ENCODE measurements at regions not wholly inside any gene's neighbourhood (a gene's known extent, or its start where the extent isn't known, plus 50 kb on each side); places are given as distances from the start of the nearest gene placed in this dataset.

GRCh38 chr11:50214376-50214775, 181.7 kb downstream of the OR4C45 start:
- Histone ChIP-seq H3K9ac (ENCODE audit: extremely low read depth, insufficient read length, low read length) (no peak overlapping the region), H3K4ac (ENCODE audit: low read depth, low read length) (no peak overlapping the region), H2BK20ac (ENCODE audit: low read depth, low read length, poor library complexity, severe bottlenecking) (no peak overlapping the region), H3K18ac (ENCODE audit: insufficient read length, low read depth, low read length) (no peak overlapping the region), H2AFZ (ENCODE audit: low read length) (no peak overlapping the region), H4K91ac (ENCODE audit: insufficient read length, low read depth, low read length) (no peak overlapping the region), H3K4me1 (ENCODE audit: insufficient read depth, low read length) (no peaks in the 10 kb centered on the region), H2AK5ac (ENCODE audit: insufficient read length, low read length) (no peak overlapping the region), H4K20me1 (ENCODE audit: control insufficient read depth, insufficient read depth, insufficient read length) (no peaks in the 10 kb centered on the region), H3K9me3 (ENCODE audit: control insufficient read depth, low read depth, low read length) (peaks cover 84% of the 10 kb centered on the region), H4K5ac (ENCODE audit: insufficient read length, low read depth, low read length) (no peak overlapping the region), H2BK15ac (ENCODE audit: low read depth, low read length) (no peak overlapping the region), H3K4me2 (ENCODE audit: insufficient read depth, insufficient read length, low read length) (no peak overlapping the region), H3K27me3 (ENCODE audit: insufficient read depth, low read length) (no peaks in the 10 kb centered on the region), H3K79me1 (ENCODE audit: insufficient read depth, low read depth, low read length, poor library complexity, severe bottlenecking) (no peaks in the 10 kb centered on the region), H3K14ac (ENCODE audit: insufficient read depth, low read length) (no peak overlapping the region), H2BK5ac (ENCODE audit: insufficient read length, low read length) (no peak overlapping the region), H4K8ac (replicated peaks; ENCODE audit: insufficient read length, low read depth, low read length) (no peak overlapping the region), H3K27ac (ENCODE audit: insufficient read length, low read depth, low read length) (no peak overlapping the region), H3K56ac (ENCODE audit: insufficient read length, low read depth, low read length) (no peak overlapping the region), H3K79me2 (ENCODE audit: insufficient read depth, low read length) (no peaks in the 10 kb centered on the region), H3T11ph (ENCODE audit: low read length) (no peak overlapping the region), H2BK120ac (ENCODE audit: low read depth, low read length, poor library complexity, severe bottlenecking) (no peak overlapping the region), H2BK12ac (ENCODE audit: insufficient read length, low read depth, low read length) (no peak overlapping the region), H3K23me2 (ENCODE audit: insufficient read length, low read depth, low read length, poor library complexity, severe bottlenecking) (no peaks in the 10 kb centered on the region), H3K23ac (ENCODE audit: insufficient read length, low read depth, low read length) (no peak overlapping the region)
- H3K9me3 Mint-ChIP-seq = peaks cover 84 to 91% of the 10 kb centered on the region in 2 experiments
- DNase-seq = no peak
- H3K36me3 Mint-ChIP-seq (ENCODE audit: insufficient read depth in 1 of 3, low read depth in 3 of 3) = peaks cover 6 to 35% (median 11%) of the 10 kb centered on the region in 3 experiments; a peak in 6 of 7 replicates
- no peaks in the 10 kb centered on the region for H3K4me1 Mint-ChIP-seq
- no CpG with 5 or more reads among the region's 6 CpGs for WGBS (ENCODE audit: extremely low coverage, insufficient read length, low lambda C conversion rate)
- no peak overlapping the region for H3K4me3 Mint-ChIP-seq
- no peak for TF ChIP-seq CTCF (conservative IDR thresholded peaks at IDR 0.05)
- no peak overlapping the region for H3K27ac Mint-ChIP-seq
- H3K27me3 Mint-ChIP-seq (ENCODE audit: low read depth) = no peaks in the 10 kb centered on the region; the same call in none of the 2 replicates

Data from H9 (cell line).